Esophagus muscularis mucosa (tissue), 4 donors: ENCODE measurements at regions not wholly inside any gene's neighbourhood (a gene's known extent, or its start where the extent isn't known, plus 50 kb on each side); places are given as distances from the start of the nearest gene placed in this dataset.

Source experiments
- CTCF ChIP-seq, 3 experiments: fragments of 200-600 bp in 2 of 3; fragments of 450-650 bp in 1 of 3; sonication (generic) in 2 of 3; IDR thresholded peaks; one replicate each; pipeline ENCODE4 v1.5.1; 2017 to 2019; ENCODE audit warnings: antibody characterized with exemption in 3 of 3, mild to moderate bottlenecking in 2 of 3, moderate library complexity in 1 of 3
- EP300 ChIP-seq: sonication (generic); formaldehyde crosslinking; IDR thresholded peaks from one replicate; pipeline ENCODE4 v1.6.1; 2017; ENCODE audit warnings: antibody characterized with exemption
- POLR2A ChIP-seq: fragments of 450-650 bp; IDR thresholded peaks from one replicate; pipeline ENCODE4 v1.6.1; 2017; ENCODE audit warnings: antibody characterized with exemption, moderate library complexity, mild to moderate bottlenecking, low read depth

- no peak for TF ChIP-seq EP300
- TF ChIP-seq CTCF (IDR thresholded peaks at IDR 0.05): no peak
- TF ChIP-seq POLR2A: no peak
Measured at GRCh38 chr13:34026308-34026707, 208.4 kb downstream of the RFC3 start.
